ENCODE measurements at regions not wholly inside any gene's neighbourhood (a gene's known extent, or its start where the extent isn't known, plus 50 kb on each side); places are given as distances from the start of the nearest gene placed in this dataset.

GRCh38 chr11:79966592-79966991 lies 525.8 kb upstream of the TENM4 start:
- TF ChIP-seq, protein P1, sequence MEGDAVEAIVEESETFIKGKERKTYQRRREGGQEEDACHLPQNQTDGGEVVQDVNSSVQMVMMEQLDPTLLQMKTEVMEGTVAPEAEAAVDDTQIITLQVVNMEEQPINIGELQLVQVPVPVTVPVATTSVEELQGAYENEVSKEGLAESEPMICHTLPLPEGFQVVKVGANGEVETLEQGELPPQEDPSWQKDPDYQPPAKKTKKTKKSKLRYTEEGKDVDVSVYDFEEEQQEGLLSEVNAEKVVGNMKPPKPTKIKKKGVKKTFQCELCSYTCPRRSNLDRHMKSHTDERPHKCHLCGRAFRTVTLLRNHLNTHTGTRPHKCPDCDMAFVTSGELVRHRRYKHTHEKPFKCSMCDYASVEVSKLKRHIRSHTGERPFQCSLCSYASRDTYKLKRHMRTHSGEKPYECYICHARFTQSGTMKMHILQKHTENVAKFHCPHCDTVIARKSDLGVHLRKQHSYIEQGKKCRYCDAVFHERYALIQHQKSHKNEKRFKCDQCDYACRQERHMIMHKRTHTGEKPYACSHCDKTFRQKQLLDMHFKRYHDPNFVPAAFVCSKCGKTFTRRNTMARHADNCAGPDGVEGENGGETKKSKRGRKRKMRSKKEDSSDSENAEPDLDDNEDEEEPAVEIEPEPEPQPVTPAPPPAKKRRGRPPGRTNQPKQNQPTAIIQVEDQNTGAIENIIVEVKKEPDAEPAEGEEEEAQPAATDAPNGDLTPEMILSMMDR (IDR thresholded peaks at IDR 0.05) = no peak
- no peak for TF ChIP-seq EZH2 (IDR thresholded peaks at IDR 0.05)

Data from neural progenitor cell (in vitro differentiated cells).